Prostate gland (tissue), 2 donors: ENCODE measurements at regions not wholly inside any gene's neighbourhood (a gene's known extent, or its start where the extent isn't known, plus 50 kb on each side); places are given as distances from the start of the nearest gene placed in this dataset.

Source experiments
- POLR2A ChIP-seq: fragments of 450-650 bp; IDR thresholded peaks from one replicate; pipeline ENCODE4 v1.6.1; 2016; ENCODE audit warnings: antibody characterized with exemption, mild to moderate bottlenecking
- TF ChIP-seq, protein P1 (sequence below), 4 experiments: fragments of 200-600 bp in 2 of 4; fragments of 450-650 bp in 2 of 4; sonication (generic) in 2 of 4; IDR thresholded peaks; 1 replicate in 3 of 4; 2 replicates in 1 of 4; pipeline ENCODE4 v1.5.1; 2016 to 2019; ENCODE audit warnings: antibody characterized with exemption in 4 of 4, mild to moderate bottlenecking in 2 of 4, moderate library complexity in 2 of 4

DNA sequence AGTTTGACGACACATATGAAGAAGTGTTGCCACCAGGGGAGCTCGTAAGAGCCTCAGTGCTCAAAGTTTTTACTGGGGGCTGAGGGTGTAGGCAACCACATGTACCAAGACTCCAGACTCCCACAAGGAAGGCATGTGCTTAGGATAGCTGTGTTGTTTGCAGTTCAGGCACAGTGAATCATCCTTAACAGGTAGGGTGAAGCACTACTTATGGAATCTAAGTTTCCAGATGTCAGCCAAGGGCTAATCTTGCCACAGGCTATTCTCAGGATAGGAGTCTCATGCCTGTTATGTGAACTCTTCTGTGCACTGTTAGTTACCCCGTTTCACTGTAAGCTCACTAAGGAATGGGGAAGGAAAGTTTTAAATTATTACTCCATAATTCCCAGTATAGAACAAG, 202.6 kb downstream of the TMA16 start:
- TF ChIP-seq, protein P1, sequence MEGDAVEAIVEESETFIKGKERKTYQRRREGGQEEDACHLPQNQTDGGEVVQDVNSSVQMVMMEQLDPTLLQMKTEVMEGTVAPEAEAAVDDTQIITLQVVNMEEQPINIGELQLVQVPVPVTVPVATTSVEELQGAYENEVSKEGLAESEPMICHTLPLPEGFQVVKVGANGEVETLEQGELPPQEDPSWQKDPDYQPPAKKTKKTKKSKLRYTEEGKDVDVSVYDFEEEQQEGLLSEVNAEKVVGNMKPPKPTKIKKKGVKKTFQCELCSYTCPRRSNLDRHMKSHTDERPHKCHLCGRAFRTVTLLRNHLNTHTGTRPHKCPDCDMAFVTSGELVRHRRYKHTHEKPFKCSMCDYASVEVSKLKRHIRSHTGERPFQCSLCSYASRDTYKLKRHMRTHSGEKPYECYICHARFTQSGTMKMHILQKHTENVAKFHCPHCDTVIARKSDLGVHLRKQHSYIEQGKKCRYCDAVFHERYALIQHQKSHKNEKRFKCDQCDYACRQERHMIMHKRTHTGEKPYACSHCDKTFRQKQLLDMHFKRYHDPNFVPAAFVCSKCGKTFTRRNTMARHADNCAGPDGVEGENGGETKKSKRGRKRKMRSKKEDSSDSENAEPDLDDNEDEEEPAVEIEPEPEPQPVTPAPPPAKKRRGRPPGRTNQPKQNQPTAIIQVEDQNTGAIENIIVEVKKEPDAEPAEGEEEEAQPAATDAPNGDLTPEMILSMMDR (IDR thresholded peaks at IDR 0.05), result no peak
- TF ChIP-seq POLR2A, result no peak
